ENCODE measurements at regions not wholly inside any gene's neighbourhood (a gene's known extent, or its start where the extent isn't known, plus 50 kb on each side); places are given as distances from the start of the nearest gene placed in this dataset.
"Not testable (repeated sequence)": the region's sequence is repeated elsewhere in the genome, so short reads cannot be mapped to it uniquely, and the experiment has no call there.

DNA sequence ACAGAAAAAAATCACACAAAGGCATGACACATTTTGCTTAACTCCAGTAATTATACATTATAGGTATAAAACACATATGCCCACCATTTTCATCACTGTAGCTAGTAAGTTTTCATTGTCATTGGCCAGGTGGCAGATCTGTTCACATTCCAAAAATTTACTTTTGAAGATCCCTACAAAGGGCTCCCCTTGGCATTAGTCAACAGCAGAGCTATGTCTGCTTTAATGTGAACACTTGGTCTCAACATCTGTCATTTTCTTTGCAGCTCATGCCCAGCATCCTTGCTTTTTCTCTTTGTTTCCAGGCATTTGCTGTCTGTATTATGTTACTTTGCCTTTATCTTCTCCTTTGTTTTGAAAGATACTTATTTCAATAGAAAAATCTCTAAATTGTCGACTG lies 519.1 kb upstream of the FOXG1 start:
- Histone ChIP-seq H3K36me3 (no peaks in the 10 kb centered on the region), H3K9ac (no peak overlapping the region), H3K4me3 (no peak overlapping the region), H3K27ac (no peak overlapping the region), H4K20me1 (no peaks in the 10 kb centered on the region), H3K4me2 (no peak overlapping the region), H3K4me1 (no peaks in the 10 kb centered on the region), H3K27me3 (no peaks in the 10 kb centered on the region), H3K9me3 (no peaks in the 10 kb centered on the region; the same call in 1 of the 2 replicates)
- TF ChIP-seq Cebpa-rat (IDR thresholded peaks at IDR 0.05) = no peak

DNA sequence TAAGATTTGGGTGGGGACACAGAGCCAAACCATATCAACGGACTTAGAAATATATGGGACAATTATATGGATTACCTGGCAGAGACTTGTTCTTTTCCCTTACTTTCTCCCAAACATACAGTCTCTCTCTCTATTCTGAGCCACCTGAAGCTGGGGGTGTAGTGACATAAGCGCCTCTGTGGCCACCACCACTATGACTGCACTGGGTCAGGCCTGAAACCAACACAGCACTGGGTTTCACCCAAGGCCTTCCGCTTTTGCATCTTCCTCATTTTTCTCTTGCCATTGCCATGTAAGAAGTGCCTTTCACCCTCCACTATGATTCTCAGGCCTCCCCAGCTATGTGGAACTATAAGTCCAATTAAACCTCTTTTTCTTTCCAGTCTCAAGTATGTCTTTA lies 514.5 kb upstream of the FOXG1 start:
- H3K27ac ChIP-seq, H3K4me2 ChIP-seq, H3K27me3 ChIP-seq, H3K4me1 ChIP-seq, H3K36me3 ChIP-seq, H4K20me1 ChIP-seq, H3K9ac ChIP-seq, H3K4me3 ChIP-seq, H3K9me3 ChIP-seq: not testable (repeated sequence)

DNA sequence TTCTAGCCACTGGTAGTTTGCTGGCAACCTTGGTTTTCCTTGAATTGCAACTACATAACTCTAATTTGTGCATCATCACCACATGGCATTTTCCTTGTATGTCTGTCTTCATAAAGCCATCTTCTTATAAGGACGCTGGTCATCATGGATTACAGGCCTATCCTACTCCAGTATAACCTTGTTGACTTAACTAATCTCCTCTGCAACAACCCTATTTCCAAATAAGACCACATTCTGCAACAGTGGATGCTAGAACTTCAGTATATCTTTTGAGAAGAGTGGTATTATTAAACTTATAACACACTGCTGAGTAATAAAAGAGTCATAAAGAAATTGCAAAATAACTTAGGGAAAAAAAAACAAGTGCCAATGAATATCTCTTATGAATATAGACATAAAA lies 511.8 kb upstream of the FOXG1 start:
- H3K9me3 ChIP-seq = no peaks in the 10 kb centered on the region

DNA sequence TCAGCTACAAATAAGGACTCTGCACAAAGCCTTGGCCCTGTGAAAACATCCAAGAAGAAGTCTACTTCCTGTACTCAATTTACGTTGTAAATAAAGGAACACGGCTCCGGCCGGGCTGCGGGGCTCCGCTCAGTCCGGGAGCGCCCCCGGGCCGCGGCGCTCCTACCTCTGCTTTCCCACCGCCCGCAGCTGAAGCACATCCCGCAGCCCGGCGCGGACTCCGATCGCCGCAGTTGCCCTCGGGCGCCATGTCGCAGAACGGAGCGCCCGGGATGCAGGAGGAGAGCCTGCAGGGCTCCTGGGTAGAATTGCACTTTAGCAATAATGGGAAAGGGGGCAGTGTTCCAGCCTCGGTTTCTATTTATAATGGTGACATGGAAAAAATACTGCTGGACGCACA lies 502.3 kb upstream of the FOXG1 start:
- H3K4me1 ChIP-seq = no peaks in the 10 kb centered on the region
- TF ChIP-seq Cebpa-rat (IDR thresholded peaks at IDR 0.05) = no peak
- H3K9ac ChIP-seq = no peak overlapping the region
- no peaks in the 10 kb centered on the region for H3K36me3 ChIP-seq
- H3K4me2 ChIP-seq = no peak overlapping the region
- H4K20me1 ChIP-seq = no peaks in the 10 kb centered on the region
- no peaks in the 10 kb centered on the region for H3K27me3 ChIP-seq
- H3K4me3 ChIP-seq = no peak overlapping the region
- H3K27ac ChIP-seq = no peak overlapping the region
- H3K9me3 ChIP-seq = no peaks in the 10 kb centered on the region

More for the DNA sequence above, 511.8 kb upstream of the FOXG1 start:
- Histone ChIP-seq H3K27me3 (no peaks in the 10 kb centered on the region), H4K20me1 (no peaks in the 10 kb centered on the region), H3K9ac (no peak overlapping the region), H3K4me2 (no peak overlapping the region), H3K36me3 (no peaks in the 10 kb centered on the region), H3K4me3 (no peak overlapping the region), H3K4me1 (no peaks in the 10 kb centered on the region), H3K27ac (no peak overlapping the region)
- TF ChIP-seq Cebpa-rat (IDR thresholded peaks at IDR 0.05) = no peak

DNA sequence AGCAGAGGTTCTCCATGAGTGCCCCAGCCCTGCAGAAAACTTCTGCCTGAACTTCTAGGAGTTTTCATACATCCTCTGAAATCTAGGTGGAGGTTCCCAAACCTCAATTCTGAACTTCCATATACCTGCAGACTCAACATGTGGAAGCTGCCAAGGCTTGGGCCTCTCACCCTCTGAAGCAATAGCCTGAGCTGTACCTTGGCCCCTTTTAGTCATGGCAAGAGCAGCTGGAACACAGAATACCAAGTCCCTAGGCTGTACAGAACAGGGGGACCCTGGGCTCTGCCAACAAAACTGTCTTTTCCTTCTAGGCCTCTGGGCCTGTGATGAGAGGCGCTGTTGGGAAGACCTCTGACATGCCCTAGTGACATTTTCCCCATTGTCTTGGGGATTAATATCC lies 494.3 kb upstream of the FOXG1 start:
- Histone ChIP-seq H3K9me3 (no peaks in the 10 kb centered on the region), H3K27me3 (no peaks in the 10 kb centered on the region), H3K4me3 (no peak overlapping the region), H3K27ac (no peak overlapping the region), H4K20me1 (no peaks in the 10 kb centered on the region), H3K4me2 (no peak overlapping the region), H3K36me3 (no peaks in the 10 kb centered on the region), H3K9ac (no peak overlapping the region), H3K4me1 (no peaks in the 10 kb centered on the region)
- no peak for TF ChIP-seq Cebpa-rat (IDR thresholded peaks at IDR 0.05)

DNA sequence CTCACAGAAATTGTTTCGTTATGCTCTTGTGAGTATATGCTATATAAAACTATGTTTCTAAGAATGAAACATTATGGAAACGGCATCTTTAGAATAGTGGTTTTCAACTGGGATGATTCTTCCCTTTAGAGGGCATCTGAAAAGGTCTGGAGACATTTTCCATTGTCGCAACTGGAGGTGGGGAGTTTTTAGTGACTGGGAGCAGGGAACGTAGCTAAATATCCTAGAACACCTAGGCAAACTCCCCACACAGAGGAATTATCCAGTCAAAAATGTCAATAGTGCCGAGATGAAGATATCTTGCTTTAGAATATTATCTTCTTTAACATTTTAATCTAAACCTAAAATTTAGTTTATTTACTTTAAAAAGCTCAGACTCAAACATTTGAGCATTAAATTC lies 486.1 kb upstream of the FOXG1 start:
- no peaks in the 10 kb centered on the region for H3K36me3 ChIP-seq
- H3K27ac ChIP-seq = no peak overlapping the region
- no peaks in the 10 kb centered on the region for H4K20me1 ChIP-seq
- no peak overlapping the region for H3K4me3 ChIP-seq
- H3K9ac ChIP-seq = no peak overlapping the region
- no peak for TF ChIP-seq Cebpa-rat (IDR thresholded peaks at IDR 0.05)
- H3K4me1 ChIP-seq = no peaks in the 10 kb centered on the region
- no peaks in the 10 kb centered on the region for H3K27me3 ChIP-seq
- H3K9me3 ChIP-seq = no peaks in the 10 kb centered on the region
- H3K4me2 ChIP-seq = no peak overlapping the region

DNA sequence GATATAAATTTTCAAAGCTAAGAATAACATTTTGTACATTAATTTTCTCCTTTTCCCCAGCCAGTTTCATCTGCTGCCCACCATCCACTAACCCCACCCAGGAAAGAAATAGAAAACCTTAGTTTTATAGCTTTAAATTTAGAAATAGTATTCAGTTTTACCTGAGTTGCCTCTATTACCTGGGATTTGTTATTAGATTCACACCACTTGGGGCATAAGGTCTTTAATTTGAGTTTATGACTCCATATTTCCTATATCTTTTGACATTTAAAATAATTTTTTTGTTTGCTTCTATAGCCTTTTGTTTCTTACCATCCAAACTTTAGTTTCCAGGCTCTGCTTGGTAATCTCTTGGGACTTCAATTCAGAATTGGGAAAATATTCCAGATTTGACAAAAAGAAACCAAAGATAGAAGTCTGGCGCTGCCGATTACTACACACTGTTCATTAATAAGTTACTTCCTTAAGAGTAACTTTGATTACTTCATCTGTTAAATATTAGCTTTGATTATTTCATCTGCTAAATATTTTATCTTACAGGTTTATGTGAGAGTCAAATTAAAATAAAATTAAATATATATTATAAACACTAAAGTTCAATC lies 485.5 kb upstream of the FOXG1 start:
- Histone ChIP-seq H3K4me1 (no peaks in the 10 kb centered on the region), H3K9ac (no peak overlapping the region), H3K36me3 (no peaks in the 10 kb centered on the region), H3K4me3 (no peak overlapping the region), H3K27ac (no peak overlapping the region), H3K9me3 (no peaks in the 10 kb centered on the region), H3K27me3 (no peaks in the 10 kb centered on the region), H4K20me1 (no peaks in the 10 kb centered on the region), H3K4me2 (no peak overlapping the region)
- no peak for TF ChIP-seq Cebpa-rat (IDR thresholded peaks at IDR 0.05)

DNA sequence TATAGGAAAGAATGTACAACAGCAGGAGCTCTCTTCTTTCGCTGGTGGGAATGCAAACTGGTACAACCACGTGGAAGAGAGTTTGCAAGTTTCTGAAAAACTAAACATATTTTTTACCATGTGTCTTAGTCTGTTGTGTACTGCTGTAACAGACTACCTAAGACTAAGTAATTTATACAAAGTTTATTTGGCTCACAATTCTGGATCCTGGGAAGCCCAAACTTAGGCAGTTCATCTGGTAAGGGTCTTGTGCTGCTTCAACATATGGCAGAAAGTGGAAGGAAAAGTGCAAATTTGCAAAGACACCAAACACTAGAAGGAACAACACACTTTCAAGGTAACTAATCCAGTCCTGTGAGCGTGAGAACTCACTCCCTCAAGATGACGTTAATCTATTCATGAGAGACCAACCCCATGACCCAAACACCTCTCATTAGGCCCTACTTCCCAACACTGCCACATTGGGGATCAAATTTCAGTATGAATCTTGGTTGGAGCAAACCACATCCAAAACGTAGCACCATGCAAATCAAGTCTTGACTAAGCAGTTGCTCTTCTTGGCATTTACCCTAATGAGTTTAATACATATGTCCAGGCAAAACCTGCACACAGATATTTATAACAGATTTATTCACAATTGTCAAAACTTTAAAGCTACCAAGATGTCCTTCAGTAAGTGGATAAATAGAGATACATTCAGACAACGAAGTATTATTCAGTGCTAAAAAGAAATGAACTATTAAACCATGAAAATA lies 481.9 kb upstream of the FOXG1 start:
- H3K4me2 ChIP-seq = no peak overlapping the region
- no peaks in the 10 kb centered on the region for H3K9me3 ChIP-seq
- H3K4me3 ChIP-seq = no peak overlapping the region
- no peaks in the 10 kb centered on the region for H4K20me1 ChIP-seq
- no peaks in the 10 kb centered on the region for H3K27me3 ChIP-seq
- no peaks in the 10 kb centered on the region for H3K36me3 ChIP-seq
- H3K9ac ChIP-seq = no peak overlapping the region
- no peak overlapping the region for H3K27ac ChIP-seq
- TF ChIP-seq Cebpa-rat (IDR thresholded peaks at IDR 0.05) = no peak
- H3K4me1 ChIP-seq = no peaks in the 10 kb centered on the region

DNA sequence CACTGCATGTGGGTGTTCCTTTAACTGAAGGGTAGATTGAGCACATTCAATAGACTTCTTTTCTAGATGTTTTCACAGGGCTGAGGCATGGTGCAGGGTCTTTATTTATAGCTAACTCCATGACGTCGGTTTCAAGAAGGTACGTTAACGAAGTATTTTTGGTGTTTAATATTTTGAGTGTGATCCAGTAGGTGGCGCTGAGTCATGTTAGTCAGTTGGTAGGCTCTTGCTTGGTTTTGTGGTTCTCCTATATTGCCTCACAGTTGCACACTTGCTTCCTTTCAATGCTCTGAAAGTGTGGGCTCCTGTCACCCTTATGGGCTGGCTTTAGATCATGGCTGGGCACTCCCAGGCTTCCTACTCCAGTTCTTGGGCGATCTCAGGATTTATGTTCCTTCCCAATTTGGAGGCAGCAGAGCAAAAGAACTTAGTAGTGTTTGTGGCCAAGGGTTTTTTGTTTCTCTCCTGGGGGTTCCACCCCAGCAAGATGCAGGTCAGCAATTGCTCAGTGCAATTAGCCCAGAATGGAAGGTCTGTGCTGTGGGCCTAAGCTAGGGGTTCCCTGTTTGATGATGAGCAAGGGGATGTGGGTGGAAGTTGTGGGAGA lies 471.6 kb upstream of the FOXG1 start:
- no peak for TF ChIP-seq Cebpa-rat (IDR thresholded peaks at IDR 0.05)
- H3K4me1 ChIP-seq = no peaks in the 10 kb centered on the region

DNA sequence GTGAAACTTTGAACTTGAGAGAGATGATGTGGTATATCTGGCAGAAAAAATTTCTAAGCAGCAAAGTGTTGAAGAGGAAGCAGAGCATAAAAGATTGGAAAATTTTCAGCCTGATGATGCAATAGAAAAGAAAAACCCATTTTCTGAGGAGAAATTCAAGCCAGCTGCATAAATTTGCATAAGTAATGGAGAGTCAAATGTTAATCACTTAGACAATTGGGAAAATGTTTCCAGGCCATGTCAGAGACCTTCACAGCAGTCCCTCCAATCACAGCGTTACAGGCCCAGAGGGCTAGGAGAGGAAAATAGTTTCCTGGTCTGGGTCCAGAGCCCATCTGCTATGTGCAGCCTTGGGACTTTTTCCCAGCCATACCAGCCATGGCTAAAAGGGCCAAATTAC lies 469.0 kb upstream of the FOXG1 start:
- Histone ChIP-seq H3K9ac (no peak overlapping the region), H3K36me3 (no peaks in the 10 kb centered on the region), H3K9me3 (peaks cover 12% of the 10 kb centered on the region), H3K4me3 (no peak overlapping the region), H4K20me1 (no peaks in the 10 kb centered on the region), H3K27me3 (no peaks in the 10 kb centered on the region), H3K27ac (no peak overlapping the region), H3K4me2 (no peak overlapping the region), H3K4me1 (no peaks in the 10 kb centered on the region)
- TF ChIP-seq Cebpa-rat (IDR thresholded peaks at IDR 0.05) = no peak

More for the DNA sequence above, 471.6 kb upstream of the FOXG1 start:
- H3K36me3 ChIP-seq = no peaks in the 10 kb centered on the region
- no peak overlapping the region for H3K27ac ChIP-seq
- H4K20me1 ChIP-seq = no peaks in the 10 kb centered on the region
- H3K4me3 ChIP-seq = no peak overlapping the region
- H3K9ac ChIP-seq = no peak overlapping the region
- H3K4me2 ChIP-seq = no peak overlapping the region
- no peaks in the 10 kb centered on the region for H3K27me3 ChIP-seq
- no peaks in the 10 kb centered on the region for H3K9me3 ChIP-seq
